NCI-H2171 (cell line): ENCODE measurements at regions not wholly inside any gene's neighbourhood (a gene's known extent, or its start where the extent isn't known, plus 50 kb on each side); places are given as distances from the start of the nearest gene placed in this dataset.

Source experiments
- DNase-seq: peaks from one replicate; lab custom pipeline; 2025; lab: John Stamatoyannopoulos, UW

DNA sequence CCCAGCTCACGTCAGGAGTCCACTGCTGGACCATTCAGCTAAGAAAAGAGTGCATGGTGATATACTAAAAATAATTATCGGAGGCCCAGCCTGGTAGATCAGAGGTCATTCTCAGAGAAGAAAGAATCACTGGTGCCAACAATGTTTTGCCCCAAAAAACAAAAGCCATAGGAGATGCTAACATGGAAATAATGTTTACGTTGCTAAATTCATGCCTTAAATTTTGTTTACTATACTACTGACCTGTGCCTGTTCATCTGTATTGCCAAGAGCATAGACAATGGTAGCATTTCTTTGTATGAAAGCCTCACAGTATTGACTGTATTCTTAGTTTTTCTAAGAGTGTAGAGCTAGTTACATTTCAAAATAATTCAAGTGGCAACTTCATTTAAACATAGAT, 138.1 kb upstream of the GPR149 start:
- DNase-seq, result no peak

GRCh38 chr3:154559623-154560022, 129.6 kb upstream of the GPR149 start:
- no peak for DNase-seq

DNA sequence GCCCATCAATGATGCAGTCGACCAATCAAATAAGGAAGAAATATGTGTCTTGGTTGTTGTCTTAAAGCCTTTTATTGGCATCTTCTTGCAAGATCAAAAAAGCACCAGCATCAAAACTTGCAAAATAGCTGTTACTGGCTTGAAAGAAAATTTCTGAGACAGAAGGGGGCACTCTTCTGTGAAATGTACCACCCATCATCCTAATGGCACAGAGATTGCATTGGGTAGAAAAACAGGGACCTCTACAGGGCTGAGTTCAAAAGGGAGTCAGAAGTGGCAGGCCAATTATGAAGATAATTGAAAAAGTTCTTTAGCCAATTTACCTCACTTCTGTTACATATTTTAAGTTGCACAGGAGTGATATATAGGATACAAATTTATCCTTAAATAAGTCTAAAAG, 122.3 kb upstream of the GPR149 start:
- no peak for DNase-seq

- no peak for DNase-seq
Observed at GRCh38 chr3:154549391-154549790, 119.4 kb upstream of the GPR149 start.

- DNase-seq, result no peak
Observed at GRCh38 chr3:154548341-154548740, 118.4 kb upstream of the GPR149 start.

DNA sequence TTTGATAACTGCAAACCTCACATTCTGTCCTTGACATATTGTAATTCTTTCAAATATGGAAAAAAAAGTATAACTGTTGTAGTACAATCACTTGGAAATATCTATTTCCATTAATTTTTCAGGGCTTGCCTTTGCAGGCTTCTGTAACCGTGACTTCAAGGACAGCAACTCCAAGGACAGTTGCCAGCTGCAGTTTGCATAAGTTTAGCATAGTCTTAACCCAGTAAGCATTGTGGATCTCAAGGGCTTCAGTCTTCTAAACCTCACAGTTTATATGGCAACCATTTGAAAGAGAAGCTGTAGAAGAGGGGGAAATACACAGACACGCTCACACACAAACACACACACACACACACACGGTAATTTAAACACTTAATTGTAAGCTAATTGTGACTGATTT, 112.8 kb upstream of the GPR149 start:
- DNase-seq, result no peak

DNA sequence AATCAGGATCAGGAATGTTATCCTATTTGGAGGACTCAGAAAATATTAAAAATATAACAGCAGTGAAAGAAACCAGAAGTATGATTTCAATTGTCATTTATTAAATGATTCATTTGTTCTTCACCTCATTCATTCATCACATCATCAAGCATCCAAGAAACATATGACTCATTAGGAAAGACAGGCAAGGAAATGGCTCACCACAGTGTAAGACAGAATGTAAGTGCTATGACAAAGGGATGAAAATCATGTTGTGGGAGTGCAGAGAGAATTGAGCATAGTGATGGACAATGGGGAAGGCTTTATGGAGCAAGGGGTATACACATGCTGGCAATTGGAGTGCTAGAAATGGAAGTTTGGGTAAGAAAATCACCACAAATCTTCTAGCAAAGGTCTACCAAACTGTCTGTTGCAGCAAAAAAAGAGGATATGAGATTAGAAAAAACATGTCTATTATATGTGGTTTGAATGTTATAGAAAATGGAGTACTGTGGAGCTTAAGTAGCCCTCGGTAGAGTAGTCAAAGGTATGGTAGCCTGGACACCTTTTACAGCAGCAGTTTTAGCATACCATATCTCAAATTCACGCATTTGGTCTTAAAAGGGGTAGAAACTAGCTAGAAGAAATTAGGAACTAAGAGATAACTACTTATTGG, 111.1 kb upstream of the GPR149 start:
- no peak for DNase-seq

DNA sequence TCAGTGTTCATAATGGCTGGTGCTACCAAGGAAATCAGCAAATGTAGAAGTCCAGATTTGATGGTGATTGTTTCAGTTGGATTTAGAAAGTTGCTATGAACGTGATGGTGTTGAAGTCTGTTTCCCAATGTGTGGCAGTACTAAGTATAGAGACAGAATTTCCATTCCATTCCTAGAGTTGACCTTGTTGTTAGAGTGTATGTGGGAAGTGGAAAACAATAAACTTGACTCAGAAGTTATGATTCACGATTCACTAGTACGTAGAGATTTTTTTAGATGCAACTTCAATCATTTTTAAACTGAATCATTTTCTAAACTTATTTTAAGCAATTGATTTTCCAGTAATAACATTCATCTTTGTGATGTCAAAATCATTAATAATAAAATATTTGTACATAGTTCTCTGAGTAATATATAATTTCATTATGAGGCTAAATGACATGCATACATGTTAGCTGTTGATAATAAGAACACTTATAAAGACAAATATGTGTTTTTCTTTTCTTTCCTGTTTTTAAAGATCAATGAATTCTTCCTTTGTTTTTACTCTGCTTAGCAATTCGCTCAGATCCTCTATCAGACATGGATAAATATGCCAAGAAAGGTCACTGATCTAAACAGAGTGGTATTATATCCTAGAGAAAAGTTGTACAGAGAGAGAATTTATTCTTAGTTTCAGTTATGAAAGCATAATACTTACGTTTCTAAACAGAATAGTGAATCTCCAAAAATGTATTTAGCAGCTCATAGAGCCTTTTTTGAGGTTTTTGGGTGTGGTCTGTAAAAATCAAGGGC, 108.8 kb upstream of the GPR149 start:
- DNase-seq, result no peak

DNA sequence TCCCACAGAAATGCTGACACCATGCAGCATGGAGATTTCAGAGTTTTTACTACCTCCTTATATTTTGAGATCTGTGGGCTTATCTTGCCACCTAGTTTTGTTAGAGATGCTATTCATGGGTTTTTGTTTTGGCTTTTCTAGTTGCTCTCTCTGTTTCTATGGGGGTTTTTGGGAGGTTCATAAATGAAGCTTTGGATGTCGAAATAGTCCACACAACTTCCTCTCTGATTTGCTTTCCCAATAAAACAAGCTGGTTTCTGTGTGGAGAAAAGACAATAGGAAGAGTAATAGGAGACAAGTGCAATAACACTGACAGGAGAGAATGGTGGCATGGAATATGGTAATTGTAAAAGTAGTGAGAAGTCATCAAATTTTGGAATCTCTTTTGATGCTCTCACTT, 106.8 kb upstream of the GPR149 start:
- DNase-seq, result no peak

DNA sequence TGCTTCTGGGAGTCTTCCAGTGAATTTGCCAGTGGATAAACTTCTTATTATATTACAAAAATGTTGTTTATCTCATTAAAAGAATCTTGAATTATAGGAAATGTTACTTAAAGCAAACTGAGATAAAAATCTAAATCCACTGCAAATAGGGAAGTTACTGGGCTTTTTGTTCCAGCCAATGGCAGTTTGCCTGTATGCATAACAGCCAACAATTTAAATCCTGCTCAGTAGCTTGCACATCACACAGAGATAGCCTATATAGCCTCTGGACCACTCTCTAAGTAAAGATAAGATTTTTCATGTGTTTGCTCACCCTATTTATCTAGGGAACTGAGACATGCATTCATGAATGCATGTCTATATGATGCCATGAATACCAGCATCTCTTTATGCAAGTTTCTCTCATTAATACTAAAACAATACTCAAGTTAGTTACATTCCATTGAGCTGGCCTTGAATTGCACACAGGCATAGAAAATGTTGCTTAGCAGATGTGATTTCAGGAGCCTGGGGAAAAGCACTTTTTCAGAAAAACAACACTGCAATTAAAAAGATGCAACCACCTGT, 92.1 kb upstream of the GPR149 start:
- DNase-seq, result no peak

DNA sequence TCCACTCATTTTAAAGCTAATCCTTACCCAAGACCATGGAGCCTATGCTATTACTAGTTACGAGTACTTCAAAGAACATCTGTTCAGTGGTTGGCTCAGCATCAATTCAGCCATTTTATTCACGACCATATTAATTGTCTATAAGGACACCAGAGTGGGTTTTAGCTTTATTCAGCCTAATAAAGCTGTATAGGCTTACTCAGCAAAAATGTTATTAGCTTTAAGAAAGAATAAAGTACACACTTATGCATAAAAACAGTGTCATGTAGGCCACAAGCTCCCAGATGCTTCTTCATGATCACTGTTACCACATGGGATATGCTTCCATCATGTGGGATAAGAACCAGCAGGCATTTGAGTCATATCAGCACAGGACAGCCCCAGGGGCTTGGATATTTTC, 87.4 kb upstream of the GPR149 start:
- no peak for DNase-seq

DNA sequence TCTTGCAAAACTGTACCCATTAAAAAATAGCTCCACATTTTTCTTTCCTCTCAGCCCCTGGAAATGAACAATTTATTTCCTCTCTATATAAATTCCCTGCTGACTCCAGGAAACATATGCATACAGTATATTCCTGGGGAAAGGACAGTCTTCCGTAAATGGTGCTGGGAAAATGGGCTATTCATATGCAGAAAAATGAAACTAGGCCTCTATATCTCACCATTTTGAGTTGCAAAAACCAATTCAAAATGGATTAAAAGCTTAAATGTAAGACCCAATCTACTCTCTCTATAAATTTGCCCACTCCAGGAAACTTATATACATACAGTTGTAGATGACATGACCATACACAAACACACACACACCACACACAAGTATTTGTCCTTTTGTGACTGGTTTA, 85.9 kb upstream of the GPR149 start:
- no peak for DNase-seq

DNA sequence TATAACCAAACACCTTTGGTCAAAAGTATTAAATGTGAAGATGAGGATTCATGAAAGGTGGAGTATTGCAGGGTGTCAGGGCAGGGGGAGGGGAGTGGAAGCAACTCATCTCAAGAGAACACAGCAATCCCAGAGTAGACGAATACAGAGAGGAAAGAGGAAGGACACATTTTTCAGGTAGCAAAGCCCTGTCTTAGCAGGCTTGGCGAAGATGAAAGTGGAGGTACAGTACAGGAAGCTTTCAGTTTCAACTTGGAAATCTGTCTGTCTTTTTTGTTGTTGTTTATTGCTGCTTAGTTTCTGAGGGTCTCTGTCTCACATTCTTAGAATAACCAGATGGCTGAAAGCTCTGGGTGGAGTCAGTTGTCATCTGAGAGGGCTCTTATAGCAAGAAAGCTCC, 80.8 kb upstream of the GPR149 start:
- DNase-seq, result no peak

- DNase-seq, result no peak
Observed at GRCh38 chr3:154507727-154508126, 77.7 kb upstream of the GPR149 start.

DNA sequence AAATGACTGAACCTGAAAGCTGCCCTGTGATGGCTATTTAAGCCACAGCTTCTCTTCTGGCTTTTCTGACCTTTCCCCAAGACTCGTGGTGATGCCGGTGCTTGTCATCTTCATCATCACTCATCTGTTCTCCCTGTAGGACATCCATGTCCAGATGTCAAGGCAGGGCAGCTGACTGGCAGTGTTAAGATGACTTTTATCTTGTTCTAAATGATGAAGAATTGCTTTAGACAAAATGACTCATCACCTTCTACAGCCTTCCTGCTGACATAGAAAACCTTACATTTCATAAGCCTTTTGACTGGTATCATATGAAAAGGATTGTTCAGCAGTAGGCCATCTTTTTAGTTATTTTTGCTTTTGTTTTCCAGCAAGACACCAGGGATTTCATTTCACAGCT, 67.0 kb upstream of the GPR149 start:
- no peak for DNase-seq

DNA sequence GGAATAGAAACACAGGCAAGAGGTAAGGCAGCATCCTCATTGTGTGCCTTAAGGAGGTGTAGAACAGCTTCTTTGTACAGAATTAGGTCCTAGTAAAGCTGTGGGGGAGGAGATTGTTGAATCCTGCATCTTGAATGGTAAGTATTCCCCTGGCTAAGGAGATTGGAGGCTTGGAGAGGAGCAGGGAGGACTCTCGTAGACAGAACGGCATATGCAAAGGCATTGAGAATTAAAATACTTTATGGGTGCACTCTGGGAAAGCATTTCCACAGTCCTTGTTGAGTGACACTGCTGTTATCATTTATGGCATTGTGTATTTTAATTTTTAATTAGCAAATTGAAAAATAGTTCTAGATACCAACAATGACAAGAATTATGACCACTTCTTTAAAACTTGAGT, 66.5 kb upstream of the GPR149 start:
- DNase-seq, result no peak

DNA sequence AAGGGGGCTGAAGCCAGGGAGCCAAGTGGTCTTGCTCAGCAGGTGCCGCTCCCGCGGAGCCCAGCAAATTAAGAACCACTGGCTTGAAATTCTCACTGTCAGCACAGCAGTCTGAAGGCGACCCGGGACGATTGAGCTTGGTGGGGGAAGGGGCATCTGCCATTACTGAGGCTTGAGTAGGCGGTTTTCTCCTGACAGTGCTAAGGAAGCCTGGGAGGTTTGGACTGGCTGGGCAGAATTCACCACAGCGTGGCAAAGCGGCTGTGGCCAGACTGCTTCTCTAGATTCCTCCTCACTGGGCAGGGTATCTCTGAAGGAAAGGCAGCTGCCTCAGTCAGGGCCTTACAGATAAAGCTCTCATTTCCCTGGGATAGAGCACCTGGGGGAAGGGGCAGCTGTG, 57.0 kb upstream of the GPR149 start:
- no peak for DNase-seq

GRCh38 chr3:154482507-154482906, 52.5 kb upstream of the GPR149 start:
- no peak for DNase-seq

DNA sequence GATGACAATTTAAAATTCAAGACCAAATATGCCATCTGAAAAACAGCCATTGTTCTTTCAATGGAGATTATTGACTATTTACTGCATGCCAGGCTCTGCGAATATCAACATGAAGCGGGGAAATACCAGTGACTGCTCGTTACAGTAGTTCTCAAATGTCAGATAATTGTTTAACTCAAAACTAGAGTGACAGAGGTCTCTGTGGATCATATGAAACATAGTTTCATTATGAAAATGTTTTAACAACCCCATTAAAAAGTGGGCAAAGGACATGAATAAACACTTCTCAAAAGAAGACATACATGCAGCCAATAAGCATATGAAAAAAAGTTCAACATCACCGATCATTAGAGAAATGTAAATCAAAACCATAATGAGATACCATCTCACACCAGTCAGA, 50.0 kb upstream of the GPR149 start:
- DNase-seq, result no peak
